Liver (tissue), 3 donors: ENCODE measurements at regions not wholly inside any gene's neighbourhood (a gene's known extent, or its start where the extent isn't known, plus 50 kb on each side); places are given as distances from the start of the nearest gene placed in this dataset.

ENCODE experiments used
- FOXA1 ChIP-seq: IDR thresholded peaks from 2 replicates; pipeline ENCODE4 v1.6.1; 2016; ENCODE audit warnings: antibody characterized with exemption
- GABPA ChIP-seq, 2 donors: IDR thresholded peaks in 1 of 2; conservative IDR thresholded peaks in 1 of 2; 2 replicates each; pipeline ENCODE4 v1.6.1; 2016; ENCODE audit warnings: antibody characterized with exemption in 2 of 2, mild to moderate bottlenecking in 1 of 2, moderate library complexity in 1 of 2
- RAD21 ChIP-seq, 2 donors: IDR thresholded peaks; 2 replicates each; pipeline ENCODE4 v1.6.1; 2016; ENCODE audit warnings: antibody characterized with exemption in 2 of 2, mild to moderate bottlenecking in 2 of 2
- YY1 ChIP-seq: IDR thresholded peaks from 2 replicates; pipeline ENCODE4 v1.6.1; 2016; ENCODE audit warnings: antibody characterized with exemption, mild to moderate bottlenecking
- TF ChIP-seq, protein P1 (sequence below): fragments of 150-350 bp; IDR thresholded peaks from 2 replicates; pipeline ENCODE4 v1.5.1; 2017; ENCODE audit warnings: improper control_type of control experiment, low read depth, low read length; ENCODE audit not compliant: missing input control
- TF ChIP-seq, protein P2 (sequence below): IDR thresholded peaks from 2 replicates; pipeline ENCODE4 v1.6.1; 2016; ENCODE audit warnings: antibody characterized with exemption
- TF ChIP-seq, protein P3 (sequence below): IDR thresholded peaks from 2 replicates; pipeline ENCODE4 v1.6.1; 2016; ENCODE audit warnings: antibody characterized with exemption, mild to moderate bottlenecking
- donor health status: healthy.
- donor health status: healthy.

DNA sequence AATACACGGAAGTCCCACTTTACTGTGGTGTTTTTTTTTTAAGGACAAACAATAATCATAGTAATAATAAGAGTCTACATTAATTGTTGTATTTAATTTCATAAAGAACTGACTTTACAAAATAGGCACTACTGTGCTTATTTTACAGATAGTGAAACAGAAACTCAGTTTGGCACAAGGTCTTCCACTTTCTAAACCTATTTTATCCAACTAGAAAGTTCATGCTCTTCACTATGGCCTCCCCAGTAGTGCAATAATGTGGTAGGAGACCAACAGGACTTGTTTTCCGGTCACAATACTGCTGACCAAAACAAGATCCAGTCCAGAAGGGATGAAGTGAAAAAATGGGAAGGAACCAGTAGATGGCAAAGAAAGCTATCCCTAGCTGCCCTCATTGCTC is 531.6 kb downstream of the CAAP1 start:
- TF ChIP-seq, protein P1, sequence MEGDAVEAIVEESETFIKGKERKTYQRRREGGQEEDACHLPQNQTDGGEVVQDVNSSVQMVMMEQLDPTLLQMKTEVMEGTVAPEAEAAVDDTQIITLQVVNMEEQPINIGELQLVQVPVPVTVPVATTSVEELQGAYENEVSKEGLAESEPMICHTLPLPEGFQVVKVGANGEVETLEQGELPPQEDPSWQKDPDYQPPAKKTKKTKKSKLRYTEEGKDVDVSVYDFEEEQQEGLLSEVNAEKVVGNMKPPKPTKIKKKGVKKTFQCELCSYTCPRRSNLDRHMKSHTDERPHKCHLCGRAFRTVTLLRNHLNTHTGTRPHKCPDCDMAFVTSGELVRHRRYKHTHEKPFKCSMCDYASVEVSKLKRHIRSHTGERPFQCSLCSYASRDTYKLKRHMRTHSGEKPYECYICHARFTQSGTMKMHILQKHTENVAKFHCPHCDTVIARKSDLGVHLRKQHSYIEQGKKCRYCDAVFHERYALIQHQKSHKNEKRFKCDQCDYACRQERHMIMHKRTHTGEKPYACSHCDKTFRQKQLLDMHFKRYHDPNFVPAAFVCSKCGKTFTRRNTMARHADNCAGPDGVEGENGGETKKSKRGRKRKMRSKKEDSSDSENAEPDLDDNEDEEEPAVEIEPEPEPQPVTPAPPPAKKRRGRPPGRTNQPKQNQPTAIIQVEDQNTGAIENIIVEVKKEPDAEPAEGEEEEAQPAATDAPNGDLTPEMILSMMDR = no peak
- TF ChIP-seq RAD21 (IDR thresholded peaks at IDR 0.05) (no peak), YY1 (no peak), FOXA1 (no peak), GABPA (IDR thresholded peaks at IDR 0.05 in 1 of 2, conservative IDR thresholded peaks at IDR 0.05 in 1 of 2) (no peak)
- TF ChIP-seq, protein P2, sequence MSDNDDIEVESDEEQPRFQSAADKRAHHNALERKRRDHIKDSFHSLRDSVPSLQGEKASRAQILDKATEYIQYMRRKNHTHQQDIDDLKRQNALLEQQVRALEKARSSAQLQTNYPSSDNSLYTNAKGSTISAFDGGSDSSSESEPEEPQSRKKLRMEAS = no peak
- TF ChIP-seq, protein P3, sequence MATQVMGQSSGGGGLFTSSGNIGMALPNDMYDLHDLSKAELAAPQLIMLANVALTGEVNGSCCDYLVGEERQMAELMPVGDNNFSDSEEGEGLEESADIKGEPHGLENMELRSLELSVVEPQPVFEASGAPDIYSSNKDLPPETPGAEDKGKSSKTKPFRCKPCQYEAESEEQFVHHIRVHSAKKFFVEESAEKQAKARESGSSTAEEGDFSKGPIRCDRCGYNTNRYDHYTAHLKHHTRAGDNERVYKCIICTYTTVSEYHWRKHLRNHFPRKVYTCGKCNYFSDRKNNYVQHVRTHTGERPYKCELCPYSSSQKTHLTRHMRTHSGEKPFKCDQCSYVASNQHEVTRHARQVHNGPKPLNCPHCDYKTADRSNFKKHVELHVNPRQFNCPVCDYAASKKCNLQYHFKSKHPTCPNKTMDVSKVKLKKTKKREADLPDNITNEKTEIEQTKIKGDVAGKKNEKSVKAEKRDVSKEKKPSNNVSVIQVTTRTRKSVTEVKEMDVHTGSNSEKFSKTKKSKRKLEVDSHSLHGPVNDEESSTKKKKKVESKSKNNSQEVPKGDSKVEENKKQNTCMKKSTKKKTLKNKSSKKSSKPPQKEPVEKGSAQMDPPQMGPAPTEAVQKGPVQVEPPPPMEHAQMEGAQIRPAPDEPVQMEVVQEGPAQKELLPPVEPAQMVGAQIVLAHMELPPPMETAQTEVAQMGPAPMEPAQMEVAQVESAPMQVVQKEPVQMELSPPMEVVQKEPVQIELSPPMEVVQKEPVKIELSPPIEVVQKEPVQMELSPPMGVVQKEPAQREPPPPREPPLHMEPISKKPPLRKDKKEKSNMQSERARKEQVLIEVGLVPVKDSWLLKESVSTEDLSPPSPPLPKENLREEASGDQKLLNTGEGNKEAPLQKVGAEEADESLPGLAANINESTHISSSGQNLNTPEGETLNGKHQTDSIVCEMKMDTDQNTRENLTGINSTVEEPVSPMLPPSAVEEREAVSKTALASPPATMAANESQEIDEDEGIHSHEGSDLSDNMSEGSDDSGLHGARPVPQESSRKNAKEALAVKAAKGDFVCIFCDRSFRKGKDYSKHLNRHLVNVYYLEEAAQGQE = no peak
